GM15510 (cell line): ENCODE measurements at regions not wholly inside any gene's neighbourhood (a gene's known extent, or its start where the extent isn't known, plus 50 kb on each side); places are given as distances from the start of the nearest gene placed in this dataset.

Experiments
- POLR2A ChIP-seq: IDR thresholded peaks from 3 replicates; pipeline ENCODE4 v1.6.1; 2011; ENCODE audit warnings: borderline replicate concordance; ENCODE audit not compliant: insufficient read length; ENCODE audit errors: extremely low read depth

- TF ChIP-seq POLR2A = no peak
Observed at GRCh38 chr10:30725661-30726060, 96.1 kb upstream of the LYZL2 start.

- TF ChIP-seq POLR2A = no peak
Observed at GRCh38 chr10:30724296-30724695, 94.7 kb upstream of the LYZL2 start.

GRCh38 chr10:30722956-30723620 is 93.5 kb upstream of the LYZL2 start:
- TF ChIP-seq POLR2A = no peak

- TF ChIP-seq POLR2A = no peak
Observed at GRCh38 chr10:30719832-30720231, 90.3 kb upstream of the LYZL2 start.

- no peak for TF ChIP-seq POLR2A
Observed at GRCh38 chr10:30709700-30710358, 80.3 kb upstream of the LYZL2 start.

- TF ChIP-seq POLR2A = no peak
Observed at GRCh38 chr10:30709229-30709628, 79.7 kb upstream of the LYZL2 start.

GRCh38 chr10:30708234-30708633 is 78.7 kb upstream of the LYZL2 start:
- no peak for TF ChIP-seq POLR2A

GRCh38 chr10:30705625-30706149 is 76.1 kb upstream of the LYZL2 start:
- no peak for TF ChIP-seq POLR2A

GRCh38 chr10:30705101-30705624 is 75.6 kb upstream of the LYZL2 start:
- peak; percentile 33 for TF ChIP-seq POLR2A

GRCh38 chr10:30704026-30704600 is 74.6 kb upstream of the LYZL2 start:
- no peak for TF ChIP-seq POLR2A

- TF ChIP-seq POLR2A = no peak
Observed at GRCh38 chr10:30702860-30703259, 73.3 kb upstream of the LYZL2 start.

- peak; percentile 37 for TF ChIP-seq POLR2A
Observed at GRCh38 chr10:30701451-30702173, 72.1 kb upstream of the LYZL2 start.

GRCh38 chr10:30697806-30698205 is 68.3 kb upstream of the LYZL2 start:
- no peak for TF ChIP-seq POLR2A

GRCh38 chr10:30694518-30695228 is 65.1 kb upstream of the LYZL2 start:
- no peak for TF ChIP-seq POLR2A

GRCh38 chr10:30691639-30692015 is 62.1 kb upstream of the LYZL2 start:
- TF ChIP-seq POLR2A = no peak

GRCh38 chr10:30688456-30688855 is 58.9 kb upstream of the LYZL2 start:
- no peak for TF ChIP-seq POLR2A
